ENCODE measurements at regions not wholly inside any gene's neighbourhood (a gene's known extent, or its start where the extent isn't known, plus 50 kb on each side); places are given as distances from the start of the nearest gene placed in this dataset.

GRCh38 chr22:34781681-34782080 lies 284.3 kb upstream of the ISX start:
- Mint-ChIP-seq H3K4me3 (ENCODE audit: unreplicated experiment) (no peak overlapping the region), H3K27me3 (ENCODE audit: low read depth) (peaks cover 2% of the 10 kb centered on the region), H3K36me3 (ENCODE audit: low read depth) (no peaks in the 10 kb centered on the region), H3K9me3 (ENCODE audit: low read depth) (peaks cover 11% of the 10 kb centered on the region), H3K27ac (ENCODE audit: unreplicated experiment) (no peak overlapping the region), H3K4me1 (ENCODE audit: low read depth) (peaks cover 3% of the 10 kb centered on the region)
- TF ChIP-seq, protein P1, sequence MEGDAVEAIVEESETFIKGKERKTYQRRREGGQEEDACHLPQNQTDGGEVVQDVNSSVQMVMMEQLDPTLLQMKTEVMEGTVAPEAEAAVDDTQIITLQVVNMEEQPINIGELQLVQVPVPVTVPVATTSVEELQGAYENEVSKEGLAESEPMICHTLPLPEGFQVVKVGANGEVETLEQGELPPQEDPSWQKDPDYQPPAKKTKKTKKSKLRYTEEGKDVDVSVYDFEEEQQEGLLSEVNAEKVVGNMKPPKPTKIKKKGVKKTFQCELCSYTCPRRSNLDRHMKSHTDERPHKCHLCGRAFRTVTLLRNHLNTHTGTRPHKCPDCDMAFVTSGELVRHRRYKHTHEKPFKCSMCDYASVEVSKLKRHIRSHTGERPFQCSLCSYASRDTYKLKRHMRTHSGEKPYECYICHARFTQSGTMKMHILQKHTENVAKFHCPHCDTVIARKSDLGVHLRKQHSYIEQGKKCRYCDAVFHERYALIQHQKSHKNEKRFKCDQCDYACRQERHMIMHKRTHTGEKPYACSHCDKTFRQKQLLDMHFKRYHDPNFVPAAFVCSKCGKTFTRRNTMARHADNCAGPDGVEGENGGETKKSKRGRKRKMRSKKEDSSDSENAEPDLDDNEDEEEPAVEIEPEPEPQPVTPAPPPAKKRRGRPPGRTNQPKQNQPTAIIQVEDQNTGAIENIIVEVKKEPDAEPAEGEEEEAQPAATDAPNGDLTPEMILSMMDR (IDR thresholded peaks at IDR 0.05), result no peak
- DNase-seq (ENCODE audit: low spot score), result no peak

DNA sequence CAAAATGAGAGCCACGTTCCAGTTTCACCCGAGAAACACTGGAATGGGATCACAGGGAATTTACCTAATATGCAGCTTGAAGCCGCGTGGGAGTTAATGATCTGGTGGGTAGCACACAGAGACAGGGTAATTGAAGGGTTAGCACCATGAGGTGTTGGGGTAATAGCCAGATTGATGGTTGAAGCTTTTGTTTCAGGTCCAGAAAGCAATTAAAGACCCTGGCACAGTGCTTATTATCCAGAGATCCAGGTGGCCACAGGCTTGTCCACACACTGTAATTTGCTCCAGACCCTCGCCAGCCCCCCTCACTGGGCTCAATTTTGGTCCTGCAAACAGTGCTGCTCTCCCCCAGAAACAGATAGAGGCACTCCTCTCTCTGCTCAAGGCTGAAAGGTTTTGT lies 282.5 kb upstream of the ISX start:
- Mint-ChIP-seq H3K27me3 (ENCODE audit: low read depth) (peaks cover 2% of the 10 kb centered on the region), H3K4me3 (ENCODE audit: unreplicated experiment) (no peak overlapping the region), H3K27ac (ENCODE audit: unreplicated experiment) (no peak overlapping the region), H3K4me1 (ENCODE audit: low read depth) (no peaks in the 10 kb centered on the region), H3K9me3 (ENCODE audit: low read depth) (peaks cover 7% of the 10 kb centered on the region), H3K36me3 (ENCODE audit: low read depth) (no peaks in the 10 kb centered on the region)
- TF ChIP-seq, protein P1 (IDR thresholded peaks at IDR 0.05), result no peak
- no peak for DNase-seq (ENCODE audit: low spot score)

- H3K27ac Mint-ChIP-seq (ENCODE audit: unreplicated experiment), result no peak overlapping the region
- DNase-seq (ENCODE audit: low spot score), result no peak
- H3K36me3 Mint-ChIP-seq (ENCODE audit: low read depth), result no peaks in the 10 kb centered on the region
- no peaks in the 10 kb centered on the region for H3K4me1 Mint-ChIP-seq (ENCODE audit: low read depth)
- no peak overlapping the region for H3K4me3 Mint-ChIP-seq (ENCODE audit: unreplicated experiment)
- H3K27me3 Mint-ChIP-seq (ENCODE audit: low read depth), result peaks cover 2% of the 10 kb centered on the region
- TF ChIP-seq, protein P1 (IDR thresholded peaks at IDR 0.05), result no peak
- H3K9me3 Mint-ChIP-seq (ENCODE audit: low read depth), result peaks cover 9% of the 10 kb centered on the region
These were observed 281.9 kb upstream of the ISX start for GRCh38 chr22:34784056-34784455.

DNA sequence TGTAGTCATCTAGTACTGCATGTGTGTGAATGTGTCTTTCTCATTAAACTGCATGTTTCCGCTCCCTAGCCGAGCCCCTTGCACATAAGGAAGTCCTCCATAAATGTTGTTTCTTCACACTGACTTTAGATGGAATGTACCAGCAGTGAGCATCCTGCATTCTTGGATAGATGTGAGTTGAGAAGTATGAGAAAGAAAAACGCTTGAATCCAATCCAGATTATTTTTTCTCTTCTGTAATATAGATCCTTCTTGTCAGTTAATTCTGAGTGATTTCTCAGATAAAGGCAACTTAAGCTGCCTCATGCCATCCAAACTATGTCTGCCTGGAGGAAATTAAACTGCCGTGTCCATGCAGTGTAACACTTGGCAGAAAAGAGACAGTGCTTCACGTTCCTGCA lies 268.1 kb upstream of the ISX start:
- TF ChIP-seq, protein P1 (IDR thresholded peaks at IDR 0.05), result no peak

GRCh38 chr22:34798605-34799004 lies 267.4 kb upstream of the ISX start:
- Mint-ChIP-seq H3K27me3 (ENCODE audit: low read depth) (no peaks in the 10 kb centered on the region), H3K4me3 (ENCODE audit: unreplicated experiment) (no peak overlapping the region), H3K9me3 (ENCODE audit: low read depth) (peaks cover 7% of the 10 kb centered on the region), H3K4me1 (ENCODE audit: low read depth) (peaks cover 41% of the 10 kb centered on the region), H3K27ac (ENCODE audit: unreplicated experiment) (no peak overlapping the region), H3K36me3 (ENCODE audit: low read depth) (no peaks in the 10 kb centered on the region)
- DNase-seq (ENCODE audit: low spot score), result no peak
- TF ChIP-seq, protein P1 (IDR thresholded peaks at IDR 0.05), result no peak

More for the DNA sequence above, 268.1 kb upstream of the ISX start:
- H3K36me3 Mint-ChIP-seq (ENCODE audit: low read depth), result no peaks in the 10 kb centered on the region
- H3K27ac Mint-ChIP-seq (ENCODE audit: unreplicated experiment), result peak overlapping the region; percentile 59
- peaks cover 41% of the 10 kb centered on the region for H3K4me1 Mint-ChIP-seq (ENCODE audit: low read depth)
- H3K27me3 Mint-ChIP-seq (ENCODE audit: low read depth), result no peaks in the 10 kb centered on the region
- no peak for DNase-seq (ENCODE audit: low spot score)
- H3K9me3 Mint-ChIP-seq (ENCODE audit: low read depth), result peaks cover 7% of the 10 kb centered on the region
- no peak overlapping the region for H3K4me3 Mint-ChIP-seq (ENCODE audit: unreplicated experiment)
